IMR-90 (cell line): ENCODE measurements at regions not wholly inside any gene's neighbourhood (a gene's known extent, or its start where the extent isn't known, plus 50 kb on each side); places are given as distances from the start of the nearest gene placed in this dataset.

Source experiments
- ATAC-seq: fragments of 200-7000 bp; cut with Tn5 transposase; 2 replicates; pipeline ENCODE4 v1.9.1; 2020; ENCODE audit warnings: low read depth, mild to moderate bottlenecking, moderate library complexity
- BruUV-seq: library from RNA; stranded (reverse); fragments of 400-500 nt; replicated peaks from 2 replicates; lab custom pipeline; 2021; lab: Mats Ljungman, UMichigan
- CTCF ChIA-PET: fragments of 300-600 bp; formaldehyde crosslinking; extraction: SDS; loops from one replicate; lab custom pipeline; 2021; ENCODE audit warnings: antibody characterized with exemption; lab: Yijun Ruan, JAX
- POLR2A ChIA-PET: fragments of 300-600 bp; sonication (Branson Sonifier 250); formaldehyde crosslinking; loops from one replicate; lab custom pipeline; 2022; ENCODE audit warnings: antibody characterized with exemption; ENCODE audit not compliant: unreplicated experiment; lab: Charles Lee
- DNase-seq: peaks from one replicate; pipeline ENCODE4 v3.0.0; 2013
- H2AFZ ChIP-seq: replicated peaks from 2 replicates; pipeline ENCODE3; 2013; ENCODE audit warnings: low read length, mild to moderate bottlenecking; ENCODE audit not compliant: poor library complexity
- H2AK5ac ChIP-seq: 2 replicates; pipeline ENCODE4 v1.6.1; 2013; ENCODE audit warnings: low read depth, low read length, inconsistent platforms
- H2AK9ac ChIP-seq: replicated peaks from 2 replicates; pipeline ENCODE3; 2013; ENCODE audit warnings: mild to moderate bottlenecking, low read depth, low read length, moderate library complexity; ENCODE audit not compliant: poor library complexity
- H2BK120ac ChIP-seq: 2 replicates; pipeline ENCODE4 v1.6.1; 2013; ENCODE audit warnings: low read depth, low read length, inconsistent platforms
- H2BK15ac ChIP-seq: 3 replicates; pipeline ENCODE4 v1.6.1; 2013; ENCODE audit warnings: low read depth, low read length, inconsistent platforms
- H2BK20ac ChIP-seq: 2 replicates; pipeline ENCODE4 v1.6.1; 2013; ENCODE audit warnings: low read depth, mild to moderate bottlenecking, inconsistent platforms, low read length, moderate library complexity
- H2BK5ac ChIP-seq: 2 replicates; pipeline ENCODE4 v1.6.1; 2013; ENCODE audit warnings: mild to moderate bottlenecking, low read depth, low read length, inconsistent platforms; ENCODE audit not compliant: poor library complexity, severe bottlenecking
- H3K14ac ChIP-seq: replicated peaks from 2 replicates; pipeline ENCODE4 v1.6.1; 2013; ENCODE audit warnings: low read depth, low read length, inconsistent platforms
- H3K18ac ChIP-seq: 2 replicates; pipeline ENCODE4 v1.6.1; 2013; ENCODE audit warnings: low read depth, low read length, control low read depth
- H3K23ac ChIP-seq: 2 replicates; pipeline ENCODE4 v1.6.1; 2013; ENCODE audit warnings: low read depth, low read length, inconsistent platforms
- H3K27ac ChIP-seq: 2 replicates; pipeline ENCODE4 v1.5.1; 2013; ENCODE audit warnings: mild to moderate bottlenecking, control low read depth, low read length; ENCODE audit not compliant: insufficient read depth
- H3K27me3 ChIP-seq: 2 replicates; pipeline ENCODE4 v1.6.1; 2013; ENCODE audit warnings: low read length; ENCODE audit not compliant: control insufficient read depth, insufficient read depth
- H3K36me3 ChIP-seq: 2 replicates; pipeline ENCODE4 v1.6.1; 2013; ENCODE audit warnings: low read length, mixed read lengths; ENCODE audit not compliant: control insufficient read depth, insufficient read depth
- H3K4ac ChIP-seq: 2 replicates; pipeline ENCODE4 v1.6.1; 2013; ENCODE audit warnings: low read depth, low read length, inconsistent platforms
- H3K4me1 ChIP-seq: 2 replicates; pipeline ENCODE4 v1.6.1; 2013; ENCODE audit warnings: low read length, mixed read lengths; ENCODE audit not compliant: control insufficient read depth, insufficient read depth
- H3K4me2 ChIP-seq: 2 replicates; pipeline ENCODE4 v1.6.1; 2013; ENCODE audit warnings: low read depth, mild to moderate bottlenecking, control low read depth, low read length, moderate library complexity
- H3K4me3 ChIP-seq: 2 replicates; pipeline ENCODE4 v1.5.1; 2013; ENCODE audit warnings: low read depth, mild to moderate bottlenecking, control low read depth, low read length, moderate library complexity; ENCODE audit not compliant: insufficient read depth
- H3K56ac ChIP-seq: 2 replicates; pipeline ENCODE4 v1.6.1; 2013; ENCODE audit warnings: low read length, inconsistent platforms; ENCODE audit not compliant: insufficient read depth; ENCODE audit errors: extremely low read depth
- H3K79me1 ChIP-seq, 2 experiments: 2 replicates each; pipeline ENCODE4 v1.6.1; 2013; ENCODE audit warnings: low read length in 2 of 2, inconsistent platforms in 1 of 2, low read depth in 1 of 2
- H3K9ac ChIP-seq: 2 replicates; pipeline ENCODE4 v1.6.1; 2013; ENCODE audit warnings: low read depth, low read length, control low read depth
- H3K9me1 ChIP-seq: 2 replicates; pipeline ENCODE4 v1.6.1; 2013; ENCODE audit warnings: low read length, inconsistent platforms; ENCODE audit not compliant: insufficient read depth
- H3K9me3 ChIP-seq: 2 replicates; pipeline ENCODE4 v1.6.1; 2013; ENCODE audit warnings: low read length; ENCODE audit not compliant: control insufficient read depth, insufficient read depth
- H4K20me1 ChIP-seq: 2 replicates; pipeline ENCODE4 v1.6.1; 2013; ENCODE audit warnings: low read length, inconsistent platforms; ENCODE audit not compliant: insufficient read depth
- H4K5ac ChIP-seq: 2 replicates; pipeline ENCODE4 v1.6.1; 2013; ENCODE audit warnings: mild to moderate bottlenecking, low read depth, low read length, control low read depth
- H4K8ac ChIP-seq, 2 experiments: 2 replicates each; pipeline ENCODE4 v1.6.1; 2013; ENCODE audit warnings: low read depth in 2 of 2, low read length in 2 of 2, control low read depth in 1 of 2, inconsistent platforms in 1 of 2
- H4K91ac ChIP-seq: 2 replicates; pipeline ENCODE4 v1.6.1; 2013; ENCODE audit warnings: low read depth, low read length, inconsistent platforms; ENCODE audit not compliant: insufficient read depth
- BHLHE40 ChIP-seq: fragments of 150-350 bp; IDR thresholded peaks from 2 replicates; pipeline ENCODE4 v1.6.1; 2016; ENCODE audit warnings: mild to moderate bottlenecking, low read depth, low read length
- CEBPB ChIP-seq: IDR thresholded peaks from 2 replicates; pipeline ENCODE4 v1.6.1; 2012; ENCODE audit warnings: low read depth, low read length, improper control_type of control experiment
- CHD1 ChIP-seq: IDR thresholded peaks from 2 replicates; pipeline ENCODE4 v1.6.1; 2012; ENCODE audit warnings: low read depth, low read length, improper control_type of control experiment
- FOS ChIP-seq: fragments of 150-350 bp; IDR thresholded peaks from 2 replicates; pipeline ENCODE4 v1.6.1; 2016; ENCODE audit warnings: low read depth, low read length
- MAFK ChIP-seq: IDR thresholded peaks from 2 replicates; pipeline ENCODE4 v1.6.1; 2012; ENCODE audit warnings: low read depth, low read length, improper control_type of control experiment
- MAZ ChIP-seq: IDR thresholded peaks from 2 replicates; pipeline ENCODE4 v1.6.1; 2012; ENCODE audit warnings: low read depth, mild to moderate bottlenecking, low read length, improper control_type of control experiment, moderate library complexity, borderline replicate concordance
- MXI1 ChIP-seq: IDR thresholded peaks from 2 replicates; pipeline ENCODE4 v1.6.1; 2012; ENCODE audit warnings: low read depth, mild to moderate bottlenecking, low read length, moderate library complexity, borderline replicate concordance
- NFE2L2 ChIP-seq: fragments of 150-350 bp; IDR thresholded peaks from 2 replicates; pipeline ENCODE4 v1.6.1; 2016; ENCODE audit warnings: low read depth, mild to moderate bottlenecking, low read length
- POLR2A ChIP-seq: IDR thresholded peaks from 2 replicates; pipeline ENCODE4 v1.6.1; 2012; ENCODE audit warnings: mild to moderate bottlenecking, low read depth, low read length
- RCOR1 ChIP-seq: IDR thresholded peaks from 2 replicates; pipeline ENCODE4 v1.6.1; 2012; ENCODE audit warnings: mild to moderate bottlenecking, low read length, improper control_type of control experiment; ENCODE audit not compliant: insufficient replicate concordance
- RFX5 ChIP-seq: IDR thresholded peaks from 2 replicates; pipeline ENCODE4 v1.8.0; 2012; ENCODE audit warnings: low read depth, mild to moderate bottlenecking, low read length, moderate library complexity
- SMC3 ChIP-seq: fragments of 150-350 bp; IDR thresholded peaks from 2 replicates; pipeline ENCODE4 v1.6.1; 2016; ENCODE audit warnings: low read depth, mild to moderate bottlenecking, antibody characterized with exemption, low read length, moderate library complexity
- WGBS, 2 experiments: methylation state at CpG; one replicate each; pipeline versions ENCODE4 v1.1.5 to v1.1.7; 2013; ENCODE audit warnings: missing lambda C conversion rate in 2 of 2; ENCODE audit not compliant: insufficient read length in 1 of 2; ENCODE audit errors: extremely low coverage in 2 of 2; 5-methylcytosine and 5-hydroxymethylcytosine counted together
- dilution Hi-C: fragments of 300-500 bp; cut with HindIII; formaldehyde crosslinking; loops from one replicate; pipeline ENCODE4 v1.14.3; 2018; ENCODE audit warnings: low sequenced_read_pairs; ENCODE audit not compliant: unreplicated experiment
- in situ Hi-C: fragments of 300-500 bp; cut with MboI; formaldehyde crosslinking; loops from 3 replicates; pipeline ENCODE4 v1.14.3; 2019; ENCODE audit warnings: low sequenced_read_pairs, inconsistent platforms, mixed read lengths
- intact Hi-C: fragments of 100-400 bp; cut with micrococcal nuclease; formaldehyde crosslinking; loops from 2 replicates; pipeline ENCODE4 v1.10.0; 2022
- TF ChIP-seq, protein P1 (sequence below): fragments of 150-350 bp; IDR thresholded peaks from 2 replicates; pipeline ENCODE4 v1.6.1; 2016; ENCODE audit warnings: low read depth, mild to moderate bottlenecking, low read length, moderate library complexity, borderline replicate concordance
- TF ChIP-seq, protein P2 (sequence below): conservative IDR thresholded peaks from 2 replicates; pipeline ENCODE4 v1.5.1; 2012; ENCODE audit warnings: mild to moderate bottlenecking, low read depth, low read length, improper control_type of control experiment
- TF ChIP-seq, protein P3 (sequence below): fragments of 150-350 bp; IDR thresholded peaks from 2 replicates; pipeline ENCODE4 v1.6.1; 2017; ENCODE audit warnings: mild to moderate bottlenecking, antibody characterized with exemption, low read length, low read depth

GRCh38 chr12:38585086-38585485 is 268.5 kb downstream of the ALG10B start:
- Histone ChIP-seq H3K4me1 (no peaks in the 10 kb centered on the region), H2BK15ac (no peak overlapping the region), H4K8ac (no peak overlapping the region), H3K9me1 (no peaks in the 10 kb centered on the region), H3K23ac (no peak overlapping the region), H2AFZ (no peak overlapping the region), H3K27me3 (no peaks in the 10 kb centered on the region), H4K20me1 (no peaks in the 10 kb centered on the region), H3K18ac (no peak overlapping the region), H3K4ac (no peak overlapping the region), H3K14ac (no peak overlapping the region), H2BK20ac (no peak overlapping the region), H3K27ac (no peak overlapping the region), H2BK120ac (no peak overlapping the region), H4K5ac (no peak overlapping the region), H3K56ac (no peak overlapping the region), H2BK5ac (no peak overlapping the region), H3K9ac (no peak overlapping the region), H3K4me3 (no peak overlapping the region), H3K4me2 (no peak overlapping the region), H2AK5ac (no peak overlapping the region), H3K9me3 (peaks cover 2% of the 10 kb centered on the region), H4K91ac (no peak overlapping the region), H3K36me3 (no peaks in the 10 kb centered on the region), H2AK9ac (no peak overlapping the region), H3K79me1 (no peaks in the 10 kb centered on the region)
- no peak for DNase-seq
- in situ Hi-C loops (no loop called here), dilution Hi-C loops (no loop called here), intact Hi-C loops (no loop called here)
- no TSS peak for BruUV-seq
- TF ChIP-seq FOS (no peak), POLR2A (no peak), SMC3 (no peak), CHD1 (no peak), BHLHE40 (no peak), MAZ (no peak), RFX5 (no peak), RCOR1 (no peak), CEBPB (no peak), NFE2L2 (no peak), MXI1 (no peak), MAFK (no peak)
- TF ChIP-seq, protein P1, sequence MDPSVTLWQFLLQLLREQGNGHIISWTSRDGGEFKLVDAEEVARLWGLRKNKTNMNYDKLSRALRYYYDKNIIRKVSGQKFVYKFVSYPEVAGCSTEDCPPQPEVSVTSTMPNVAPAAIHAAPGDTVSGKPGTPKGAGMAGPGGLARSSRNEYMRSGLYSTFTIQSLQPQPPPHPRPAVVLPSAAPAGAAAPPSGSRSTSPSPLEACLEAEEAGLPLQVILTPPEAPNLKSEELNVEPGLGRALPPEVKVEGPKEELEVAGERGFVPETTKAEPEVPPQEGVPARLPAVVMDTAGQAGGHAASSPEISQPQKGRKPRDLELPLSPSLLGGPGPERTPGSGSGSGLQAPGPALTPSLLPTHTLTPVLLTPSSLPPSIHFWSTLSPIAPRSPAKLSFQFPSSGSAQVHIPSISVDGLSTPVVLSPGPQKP, result no peak
- TF ChIP-seq, protein P2, sequence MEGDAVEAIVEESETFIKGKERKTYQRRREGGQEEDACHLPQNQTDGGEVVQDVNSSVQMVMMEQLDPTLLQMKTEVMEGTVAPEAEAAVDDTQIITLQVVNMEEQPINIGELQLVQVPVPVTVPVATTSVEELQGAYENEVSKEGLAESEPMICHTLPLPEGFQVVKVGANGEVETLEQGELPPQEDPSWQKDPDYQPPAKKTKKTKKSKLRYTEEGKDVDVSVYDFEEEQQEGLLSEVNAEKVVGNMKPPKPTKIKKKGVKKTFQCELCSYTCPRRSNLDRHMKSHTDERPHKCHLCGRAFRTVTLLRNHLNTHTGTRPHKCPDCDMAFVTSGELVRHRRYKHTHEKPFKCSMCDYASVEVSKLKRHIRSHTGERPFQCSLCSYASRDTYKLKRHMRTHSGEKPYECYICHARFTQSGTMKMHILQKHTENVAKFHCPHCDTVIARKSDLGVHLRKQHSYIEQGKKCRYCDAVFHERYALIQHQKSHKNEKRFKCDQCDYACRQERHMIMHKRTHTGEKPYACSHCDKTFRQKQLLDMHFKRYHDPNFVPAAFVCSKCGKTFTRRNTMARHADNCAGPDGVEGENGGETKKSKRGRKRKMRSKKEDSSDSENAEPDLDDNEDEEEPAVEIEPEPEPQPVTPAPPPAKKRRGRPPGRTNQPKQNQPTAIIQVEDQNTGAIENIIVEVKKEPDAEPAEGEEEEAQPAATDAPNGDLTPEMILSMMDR, result no peak
- TF ChIP-seq, protein P3, sequence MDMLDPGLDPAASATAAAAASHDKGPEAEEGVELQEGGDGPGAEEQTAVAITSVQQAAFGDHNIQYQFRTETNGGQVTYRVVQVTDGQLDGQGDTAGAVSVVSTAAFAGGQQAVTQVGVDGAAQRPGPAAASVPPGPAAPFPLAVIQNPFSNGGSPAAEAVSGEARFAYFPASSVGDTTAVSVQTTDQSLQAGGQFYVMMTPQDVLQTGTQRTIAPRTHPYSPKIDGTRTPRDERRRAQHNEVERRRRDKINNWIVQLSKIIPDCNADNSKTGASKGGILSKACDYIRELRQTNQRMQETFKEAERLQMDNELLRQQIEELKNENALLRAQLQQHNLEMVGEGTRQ, result no peak
- ATAC-seq, result no peak
- no CpG with 5 or more reads among the region's 2 CpGs for WGBS, 2 experiments
- POLR2A ChIA-PET, result no interaction called here
- CTCF ChIA-PET, result no interaction called here
